HCT116 (cell line): ENCODE measurements at regions not wholly inside any gene's neighbourhood (a gene's known extent, or its start where the extent isn't known, plus 50 kb on each side); places are given as distances from the start of the nearest gene placed in this dataset.

ENCODE experiments used
- ATAC-seq: fragments of 200-7000 bp; cut with Tn5 transposase; 2 replicates; pipeline ENCODE4 v1.9.1; 2020; ENCODE audit warnings: mild to moderate bottlenecking, moderate library complexity
- BruUV-seq: library from RNA; stranded (reverse); fragments of 400-500 nt; replicated peaks from 2 replicates; lab custom pipeline; 2021; lab: Mats Ljungman, UMichigan
- CTCF ChIA-PET: fragments of 300-600 bp; sonication (Branson Sonifier 250); formaldehyde crosslinking; loops from one replicate; lab custom pipeline; 2021; ENCODE audit warnings: antibody characterized with exemption; lab: Charles Lee
- POLR2A ChIA-PET: fragments of 300-600, 350-600 bp; sonication (Branson Sonifier 250); formaldehyde crosslinking; loops from one replicate; lab custom pipeline; 2021; ENCODE audit warnings: antibody characterized with exemption; lab: Charles Lee
- RAD21 ChIA-PET, 2 experiments: fragments of 300-600 bp; sonication (Branson Sonifier 250); formaldehyde crosslinking; loops; one replicate each; lab custom pipeline; 2023; ENCODE audit warnings: low total read pairs in 2 of 2; ENCODE audit not compliant: uncharacterized antibody in 2 of 2, unreplicated experiment in 2 of 2, low non-redundant PET in 1 of 2; lab: Charles Lee
- DNase-seq: peaks from one replicate; pipeline ENCODE4 v3.0.0-alpha.2; 2010; ENCODE audit warnings: low read depth, low spot score
- H2AFZ ChIP-seq: fragments of 200-600 bp; shearing (Covaris generic), sonication (generic); 2 replicates; pipeline ENCODE4 v1.6.1; 2017; ENCODE audit warnings: low read depth, mixed run types, mixed read lengths, antibody characterized with exemption, low read length; ENCODE audit not compliant: poor library complexity, severe bottlenecking
- H3K27ac ChIP-seq: 2 replicates; pipeline ENCODE4 v1.5.1; 2012; ENCODE audit warnings: low read depth, low read length
- H3K27me3 ChIP-seq: fragments of 200-600 bp; sonication (generic); 2 replicates; pipeline ENCODE4 v1.6.1; 2016; ENCODE audit warnings: mixed run types, low read length, mixed read lengths; ENCODE audit not compliant: insufficient read depth
- H3K36me3 ChIP-seq, 2 experiments: fragments of 200-500 bp in 1 of 2; fragments of 200-600 bp in 1 of 2; sonication (Bioruptor generic) in 1 of 2; sonication (generic) in 1 of 2; 2 replicates each; pipeline versions ENCODE4 v1.5.1 to v1.6.1; 2014 to 2016; ENCODE audit warnings: low read length in 2 of 2, inconsistent platforms in 1 of 2, mixed read lengths in 1 of 2, mixed run types in 1 of 2; ENCODE audit not compliant: insufficient read depth in 2 of 2, control insufficient read depth in 1 of 2
- H3K4me1 ChIP-seq, 2 experiments: fragments of 200-600 bp in 1 of 2; sonication (generic) in 1 of 2; 2 replicates each; pipeline versions ENCODE4 v1.5.1 to v1.6.1; 2012 to 2017; ENCODE audit warnings: low read length in 2 of 2, inconsistent platforms in 1 of 2, mild to moderate bottlenecking in 1 of 2, mixed read lengths in 1 of 2, mixed run types in 1 of 2, moderate library complexity in 1 of 2; ENCODE audit not compliant: insufficient read depth in 2 of 2, control insufficient read depth in 1 of 2
- H3K4me2 ChIP-seq: fragments of 200-600 bp; sonication (generic); 2 replicates; pipeline ENCODE4 v1.6.1; 2017; ENCODE audit warnings: mixed run types, low read length, mixed read lengths
- H3K4me3 ChIP-seq, 2 experiments: fragments of 200-600 bp in 1 of 2; sonication (generic) in 1 of 2; replicated peaks in 1 of 2; 2 replicates each; pipeline ENCODE4 v1.5.1; 2011 to 2016; ENCODE audit warnings: low read length in 2 of 2, control low read depth in 1 of 2, low read depth in 1 of 2, mild to moderate bottlenecking in 1 of 2, mixed read lengths in 1 of 2, mixed run types in 1 of 2
- H3K79me2 ChIP-seq: fragments of 200-600 bp; sonication (generic); 2 replicates; pipeline ENCODE4 v1.6.1; 2017; ENCODE audit warnings: mild to moderate bottlenecking, mixed run types, low read length, moderate library complexity, mixed read lengths; ENCODE audit not compliant: insufficient read depth
- H3K9ac ChIP-seq: fragments of 200-600 bp; sonication (generic); 2 replicates; pipeline ENCODE4 v1.6.1; 2016; ENCODE audit warnings: low read length, mixed read lengths
- H3K9me2 ChIP-seq: fragments of 200-600 bp; sonication (generic), shearing (Covaris generic); 2 replicates; pipeline ENCODE4 v1.6.1; 2017; ENCODE audit warnings: mixed run types, mild to moderate bottlenecking, moderate library complexity; ENCODE audit not compliant: insufficient read depth
- H3K9me3 ChIP-seq, 2 experiments: fragments of 200-500 bp in 1 of 2; fragments of 200-600 bp in 1 of 2; sonication (Bioruptor generic) in 1 of 2; sonication (generic) in 1 of 2; 2 replicates each; pipeline ENCODE4 v1.6.1; 2014 to 2017; ENCODE audit warnings: low read length in 2 of 2, mixed read lengths in 2 of 2, inconsistent platforms in 1 of 2, low read depth in 1 of 2, mild to moderate bottlenecking in 1 of 2, mixed run types in 1 of 2, moderate library complexity in 1 of 2; ENCODE audit not compliant: control insufficient read depth in 1 of 2, insufficient read depth in 1 of 2
- H4K20me1 ChIP-seq: fragments of 200-600 bp; sonication (generic), shearing (Covaris generic); 2 replicates; pipeline ENCODE4 v1.6.1; 2017; ENCODE audit warnings: mixed run types, mild to moderate bottlenecking, moderate library complexity; ENCODE audit not compliant: insufficient read depth
- CBX3 ChIP-seq: IDR thresholded peaks from 2 replicates; pipeline ENCODE4 v1.6.1; 2012; ENCODE audit warnings: low read depth
- CEBPB ChIP-seq: IDR thresholded peaks from 2 replicates; pipeline ENCODE4 v1.6.1; 2012; ENCODE audit warnings: low read depth
- CTCF ChIP-seq, 3 experiments: fragments of 200-600 bp in 1 of 3; sonication (generic) in 1 of 3; IDR thresholded peaks in 2 of 3; conservative IDR thresholded peaks in 1 of 3; 2 replicates each; pipeline ENCODE4 v1.5.1; 2012 to 2017; ENCODE audit warnings: low read depth in 2 of 3, low read length in 2 of 3, antibody characterized with exemption in 1 of 3, borderline replicate concordance in 1 of 3, control low read depth in 1 of 3, mild to moderate bottlenecking in 1 of 3, mixed read lengths in 1 of 3, mixed run types in 1 of 3, moderate library complexity in 1 of 3; ENCODE audit not compliant: insufficient read depth in 1 of 3
- EGR1 ChIP-seq: IDR thresholded peaks from 2 replicates; pipeline ENCODE4 v1.6.1; 2012; ENCODE audit warnings: low read depth
- ELF1 ChIP-seq: IDR thresholded peaks from 2 replicates; pipeline ENCODE4 v1.6.1; 2012; ENCODE audit warnings: low read depth, borderline replicate concordance
- EZH2 ChIP-seq: fragments of 200-600 bp; sonication (generic); IDR thresholded peaks from 2 replicates; pipeline ENCODE4 v1.6.1; 2017; ENCODE audit warnings: antibody characterized with exemption, mixed run types
- EZH2phosphoT487 ChIP-seq: fragments of 200-600 bp; IDR thresholded peaks from 2 replicates; pipeline ENCODE4 v1.6.1; 2018; ENCODE audit warnings: antibody characterized with exemption, borderline replicate concordance
- FOSL1 ChIP-seq: IDR thresholded peaks from 2 replicates; pipeline ENCODE4 v1.6.1; 2012; ENCODE audit warnings: low read depth
- JUND ChIP-seq: IDR thresholded peaks from 2 replicates; pipeline ENCODE4 v1.6.1; 2012
- MAX ChIP-seq: IDR thresholded peaks from 2 replicates; pipeline ENCODE4 v1.6.1; 2012
- POLR2A ChIP-seq: IDR thresholded peaks from 2 replicates; pipeline ENCODE4 v1.7.0; 2011; ENCODE audit warnings: borderline replicate concordance; ENCODE audit not compliant: insufficient read depth, insufficient read length; ENCODE audit errors: extremely low read depth
- SP1 ChIP-seq: IDR thresholded peaks from 2 replicates; pipeline ENCODE4 v1.6.1; 2012; ENCODE audit warnings: low read depth
- SRF ChIP-seq: IDR thresholded peaks from 2 replicates; pipeline ENCODE4 v1.6.1; 2012; ENCODE audit warnings: low read depth
- TCF7L2 ChIP-seq: IDR thresholded peaks from 2 replicates; pipeline ENCODE4 v1.7.0; 2011; ENCODE audit warnings: borderline replicate concordance, inconsistent platforms; ENCODE audit not compliant: insufficient read depth, insufficient read length; ENCODE audit errors: extremely low read depth
- YY1 ChIP-seq: IDR thresholded peaks from 2 replicates; pipeline ENCODE4 v1.6.1; 2011; ENCODE audit warnings: low read length, low read depth, moderate library complexity, mild to moderate bottlenecking; ENCODE audit not compliant: insufficient replicate concordance; ENCODE audit errors: extremely low read depth
- ZFX ChIP-seq: fragments of 450-650 bp; IDR thresholded peaks from 2 replicates; pipeline ENCODE4 v1.6.1; 2017
- ZNF274 ChIP-seq: fragments of 200-500 bp; sonication (Bioruptor generic); IDR thresholded peaks from 2 replicates; pipeline ENCODE4 v1.6.1; 2014; ENCODE audit warnings: mild to moderate bottlenecking, low read depth, low read length, inconsistent platforms
- intact Hi-C: fragments of 100-400 bp; cut with micrococcal nuclease; formaldehyde crosslinking; loops from 2 replicates; pipeline ENCODE4 v1.10.0; 2022
- TF ChIP-seq, protein P1 (sequence below): IDR thresholded peaks from 2 replicates; pipeline ENCODE4 v1.6.1; 2012

DNA sequence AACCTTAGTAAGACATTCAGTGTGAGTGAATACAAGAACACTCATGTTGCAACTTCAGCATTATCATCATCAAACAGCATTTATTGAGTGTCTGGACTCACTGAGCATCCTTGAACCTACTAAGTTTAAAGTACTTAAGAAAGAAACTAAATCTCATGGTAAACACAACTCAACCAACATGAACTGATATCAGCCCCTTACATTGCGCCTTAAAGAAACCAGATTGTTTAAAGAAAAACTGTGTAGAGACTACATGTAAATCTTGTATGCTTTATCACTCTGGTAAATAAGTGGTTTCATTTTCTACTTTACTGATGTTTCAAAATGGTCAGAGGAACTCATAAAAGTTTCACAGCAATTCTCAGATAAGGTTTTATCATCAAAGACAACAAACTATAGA is 157.5 kb upstream of the FERD3L start:
- CTCF ChIA-PET = no interaction called here
- intact Hi-C loops = no loop called here
- H3K27me3 ChIP-seq = no peaks in the 10 kb centered on the region
- POLR2A ChIA-PET = no interaction called here
- no peaks in the 10 kb centered on the region for H3K9me2 ChIP-seq
- no peak overlapping the region for H3K4me2 ChIP-seq
- H3K9me3 ChIP-seq = no peaks in the 10 kb centered on the region
- no peaks in the 10 kb centered on the region for H4K20me1 ChIP-seq
- H3K27ac ChIP-seq = no peak overlapping the region
- RAD21 ChIA-PET = no interaction called here
- H2AFZ ChIP-seq = no peak overlapping the region
- no peaks in the 10 kb centered on the region for H3K79me2 ChIP-seq
- H3K9ac ChIP-seq = no peak overlapping the region
- ATAC-seq (no peak), DNase-seq (no peak)
- no TSS peak for BruUV-seq
- no peak for TF ChIP-seq ZFX
- no peak for TF ChIP-seq JUND
- TF ChIP-seq EZH2phosphoT487 = no peak
- no peak for TF ChIP-seq SP1
- no peak for TF ChIP-seq YY1
- no peak for TF ChIP-seq TCF7L2
- no peak for TF ChIP-seq EZH2
- TF ChIP-seq CTCF (IDR thresholded peaks at IDR 0.05 in 2 of 3, conservative IDR thresholded peaks at IDR 0.05 in 1 of 3; ENCODE audit: borderline replicate concordance in 1 of 3, insufficient read depth in 1 of 3, low read depth in 2 of 3, low read length in 2 of 3) = no peak
- TF ChIP-seq FOSL1 = no peak
- TF ChIP-seq POLR2A = no peak
- TF ChIP-seq CBX3 = no peak
- H3K36me3 ChIP-seq = no peaks in the 10 kb centered on the region
- no peak overlapping the region for H3K4me3 ChIP-seq
- no peaks in the 10 kb centered on the region for H3K4me1 ChIP-seq

DNA sequence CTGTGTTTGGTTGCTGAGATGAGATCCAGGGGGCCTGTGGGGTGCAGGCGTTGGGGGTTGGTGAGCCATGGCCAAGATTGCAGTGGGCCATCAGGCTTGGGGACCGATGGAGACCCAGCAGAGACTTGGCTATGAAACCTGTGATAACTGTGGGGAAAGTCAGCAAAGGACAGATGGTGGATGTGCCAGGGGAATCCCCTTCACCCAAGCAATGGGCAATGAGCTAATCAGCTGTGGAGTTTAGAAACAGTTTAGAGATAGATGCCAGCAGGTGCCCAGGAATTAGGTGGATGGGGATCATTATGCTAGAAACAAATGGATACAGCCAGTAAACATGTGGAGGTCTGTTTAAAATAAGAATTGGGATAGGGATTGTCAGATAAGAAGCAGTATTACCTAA is 151.4 kb upstream of the FERD3L start:
- H3K4me1 ChIP-seq = no peaks in the 10 kb centered on the region
- no peak overlapping the region for H3K4me2 ChIP-seq
- no peaks in the 10 kb centered on the region for H3K36me3 ChIP-seq
- no peaks in the 10 kb centered on the region for H3K79me2 ChIP-seq
- no peak overlapping the region for H3K27ac ChIP-seq
- ATAC-seq (no peak), DNase-seq (no peak)
- no peak overlapping the region for H3K4me3 ChIP-seq
- no peaks in the 10 kb centered on the region for H3K9me3 ChIP-seq
- no peak overlapping the region for H2AFZ ChIP-seq
- H4K20me1 ChIP-seq = no peaks in the 10 kb centered on the region
- no TSS peak for BruUV-seq
- H3K27me3 ChIP-seq = no peaks in the 10 kb centered on the region
- no peaks in the 10 kb centered on the region for H3K9me2 ChIP-seq
- ChIA-PET POLR2A (no interaction called here), CTCF (no interaction called here), RAD21 (no interaction called here)
- H3K9ac ChIP-seq = no peak overlapping the region
- intact Hi-C loops = no loop called here
- TF ChIP-seq, protein P1, sequence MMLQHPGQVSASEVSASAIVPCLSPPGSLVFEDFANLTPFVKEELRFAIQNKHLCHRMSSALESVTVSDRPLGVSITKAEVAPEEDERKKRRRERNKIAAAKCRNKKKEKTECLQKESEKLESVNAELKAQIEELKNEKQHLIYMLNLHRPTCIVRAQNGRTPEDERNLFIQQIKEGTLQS = no peak
- TF ChIP-seq TCF7L2 (no peak), MAX (no peak), EGR1 (no peak), YY1 (no peak), CEBPB (no peak), ZNF274 (no peak), EZH2 (no peak), EZH2phosphoT487 (no peak), JUND (no peak), ZFX (no peak), CBX3 (no peak), SRF (no peak), ELF1 (no peak)
